ENCODE measurements at regions not wholly inside any gene's neighbourhood (a gene's known extent, or its start where the extent isn't known, plus 50 kb on each side); places are given as distances from the start of the nearest gene placed in this dataset.

- POLR2A ChIA-PET = no interaction called here
- H3K4me3 ChIP-seq (ENCODE audit: low read depth, low read length) = no peak overlapping the region
- H3K9me3 ChIP-seq (ENCODE audit: control insufficient read depth, insufficient read depth, low read length) = no peaks in the 10 kb centered on the region
- CTCF ChIA-PET = no interaction called here
- peaks cover 2% of the 10 kb centered on the region for H3K27me3 ChIP-seq (ENCODE audit: control insufficient read depth, insufficient read depth, low read length)
- TF ChIP-seq CTCF (IDR thresholded peaks at IDR 0.05; ENCODE audit: low read depth, low read length) = no peak
- DNase-seq (ENCODE audit: low read depth, low spot score) = no peak
- no peak overlapping the region for H3K27ac ChIP-seq (ENCODE audit: low read depth, low read length)
Observed at GRCh38 chr16:80065541-80065940, 465.0 kb upstream of the MAF start.

GRCh38 chr16:80063713-80064069 is 463.2 kb upstream of the MAF start:
- Histone ChIP-seq H3K4me3 (ENCODE audit: low read depth, low read length) (no peak overlapping the region), H3K9me3 (ENCODE audit: control insufficient read depth, insufficient read depth, low read length) (no peaks in the 10 kb centered on the region), H3K27me3 (ENCODE audit: control insufficient read depth, insufficient read depth, low read length) (peaks cover 2% of the 10 kb centered on the region), H3K27ac (ENCODE audit: low read depth, low read length) (no peak overlapping the region)
- no peak for TF ChIP-seq CTCF (IDR thresholded peaks at IDR 0.05; ENCODE audit: low read depth, low read length)
- POLR2A ChIA-PET = no interaction called here
- no peak for DNase-seq (ENCODE audit: low read depth, low spot score)
- CTCF ChIA-PET = no interaction called here

- Histone ChIP-seq H3K27ac (ENCODE audit: low read depth, low read length) (no peak overlapping the region), H3K4me3 (ENCODE audit: low read depth, low read length) (no peak overlapping the region), H3K27me3 (ENCODE audit: control insufficient read depth, insufficient read depth, low read length) (peaks cover 4% of the 10 kb centered on the region), H3K9me3 (ENCODE audit: control insufficient read depth, insufficient read depth, low read length) (no peaks in the 10 kb centered on the region)
- ChIA-PET POLR2A (no interaction called here), CTCF (no interaction called here)
- DNase-seq (ENCODE audit: low read depth, low spot score) = no peak
- no peak for TF ChIP-seq CTCF (IDR thresholded peaks at IDR 0.05; ENCODE audit: low read depth, low read length)
Observed at GRCh38 chr16:80063031-80063712, 462.6 kb upstream of the MAF start.

- ChIA-PET POLR2A (no interaction called here), CTCF (no interaction called here)
- H3K27ac ChIP-seq (ENCODE audit: low read depth, low read length) = no peak overlapping the region
- no peak for TF ChIP-seq CTCF (IDR thresholded peaks at IDR 0.05; ENCODE audit: low read depth, low read length)
- H3K9me3 ChIP-seq (ENCODE audit: control insufficient read depth, insufficient read depth, low read length) = no peaks in the 10 kb centered on the region
- no peak overlapping the region for H3K4me3 ChIP-seq (ENCODE audit: low read depth, low read length)
- DNase-seq (ENCODE audit: low read depth, low spot score) = no peak
- H3K27me3 ChIP-seq (ENCODE audit: control insufficient read depth, insufficient read depth, low read length) = peaks cover 8% of the 10 kb centered on the region
Observed at GRCh38 chr16:80062361-80063030, 462.0 kb upstream of the MAF start.

- TF ChIP-seq CTCF (IDR thresholded peaks at IDR 0.05; ENCODE audit: low read depth, low read length) = no peak
- Histone ChIP-seq H3K9me3 (ENCODE audit: control insufficient read depth, insufficient read depth, low read length) (no peaks in the 10 kb centered on the region), H3K27ac (ENCODE audit: low read depth, low read length) (no peak overlapping the region), H3K27me3 (ENCODE audit: control insufficient read depth, insufficient read depth, low read length) (peaks cover 8% of the 10 kb centered on the region), H3K4me3 (ENCODE audit: low read depth, low read length) (no peak overlapping the region)
- no peak for DNase-seq (ENCODE audit: low read depth, low spot score)
- CTCF ChIA-PET = interaction anchor here (0.7 kb wide), 1 partner anchor 396 kb away, joined by 3 read pairs; no protein-coding TSS in a partner anchor
- POLR2A ChIA-PET = no interaction called here
Observed at GRCh38 chr16:80060470-80060869, 459.9 kb upstream of the MAF start.
